SK-N-SH (cell line): ENCODE measurements at regions not wholly inside any gene's neighbourhood (a gene's known extent, or its start where the extent isn't known, plus 50 kb on each side); places are given as distances from the start of the nearest gene placed in this dataset.

Experiments
- CTCF ChIA-PET: fragments of 300-600, 350-600 bp; formaldehyde crosslinking; extraction: SDS; loops from one replicate; lab custom pipeline; 2021; lab: Yijun Ruan, JAX
- POLR2A ChIA-PET: fragments of 350-600 bp; sonication (Branson Sonifier 250); formaldehyde crosslinking; extraction: SDS; loops from one replicate; lab custom pipeline; 2020; ENCODE audit warnings: antibody characterized with exemption, inconsistent platforms; lab: Yijun Ruan, JAX
- DNase-seq: peaks from one replicate; pipeline ENCODE4 v3.0.0; 2012
- H2AFZ ChIP-seq: fragments of 200-600 bp; sonication (generic); 2 replicates; pipeline ENCODE4 v1.8.1; 2016; ENCODE audit warnings: antibody characterized with exemption, mild to moderate bottlenecking, low read depth
- H3F3A ChIP-seq: fragments of 200-600 bp; sonication (generic); replicated peaks from 2 replicates; pipeline ENCODE3; 2016; ENCODE audit warnings: antibody characterized with exemption, mild to moderate bottlenecking; ENCODE audit not compliant: insufficient read depth
- H3K27ac ChIP-seq, 2 experiments: fragments of 200-500 bp in 1 of 2; fragments of 200-600 bp in 1 of 2; sonication (Bioruptor generic) in 1 of 2; sonication (generic), shearing (Covaris generic) in 1 of 2; 2 replicates each; pipeline versions ENCODE4 v1.5.1 to v1.6.1; 2014 to 2016; ENCODE audit warnings: low read depth in 2 of 2, inconsistent platforms in 1 of 2, low read length in 1 of 2, mild to moderate bottlenecking in 1 of 2, mixed read lengths in 1 of 2
- H3K27me3 ChIP-seq: fragments of 200-600 bp; sonication (generic), shearing (Covaris generic); 2 replicates; pipeline ENCODE4 v1.6.1; 2016; ENCODE audit warnings: mixed run types; ENCODE audit not compliant: insufficient read depth
- H3K36me3 ChIP-seq, 2 experiments: fragments of 200-500 bp in 1 of 2; fragments of 200-600 bp in 1 of 2; sonication (Bioruptor generic) in 1 of 2; sonication (generic) in 1 of 2; replicated peaks in 1 of 2; 2 replicates each; pipeline versions ENCODE3 to v1.5.1; 2014 to 2016; ENCODE audit warnings: low read length in 1 of 2, mild to moderate bottlenecking in 1 of 2; ENCODE audit not compliant: insufficient read depth in 2 of 2, control insufficient read depth in 1 of 2
- H3K4me1 ChIP-seq, 2 experiments: fragments of 200-500 bp in 1 of 2; fragments of 200-600 bp in 1 of 2; sonication (Bioruptor generic) in 1 of 2; sonication (generic), shearing (Covaris generic) in 1 of 2; 2 replicates each; pipeline versions ENCODE4 v1.5.1 to v1.6.1; 2014 to 2016; ENCODE audit warnings: low read depth in 1 of 2, low read length in 1 of 2, mixed run types in 1 of 2; ENCODE audit not compliant: insufficient read depth in 2 of 2, control insufficient read depth in 1 of 2
- H3K4me2 ChIP-seq: fragments of 200-600 bp; sonication (generic), shearing (Covaris generic); 2 replicates; pipeline ENCODE4 v1.6.1; 2017; ENCODE audit warnings: mixed run types
- H3K4me3 ChIP-seq, 2 experiments: fragments of 200-500 bp in 1 of 2; fragments of 200-600 bp in 1 of 2; sonication (Bioruptor generic) in 1 of 2; sonication (generic), shearing (Covaris generic) in 1 of 2; 2 replicates each; pipeline versions ENCODE4 v1.5.1 to v1.8.1; 2014 to 2016; ENCODE audit warnings: low read depth in 2 of 2, inconsistent platforms in 1 of 2, low read length in 1 of 2, mild to moderate bottlenecking in 1 of 2, mixed read lengths in 1 of 2, moderate library complexity in 1 of 2
- H3K79me2 ChIP-seq: fragments of 200-600 bp; sonication (generic); 2 replicates; pipeline ENCODE4 v1.8.1; 2017; ENCODE audit warnings: mild to moderate bottlenecking; ENCODE audit not compliant: insufficient read depth
- H3K9ac ChIP-seq: fragments of 200-600 bp; sonication (generic); 2 replicates; pipeline ENCODE4 v1.6.1; 2017; ENCODE audit warnings: mixed run types
- H3K9me2 ChIP-seq: fragments of 200-600 bp; sonication (generic); 2 replicates; pipeline ENCODE4 v1.6.1; 2017; ENCODE audit warnings: mixed run types
- H3K9me3 ChIP-seq: fragments of 200-600 bp; sonication (generic); 2 replicates; pipeline ENCODE4 v1.6.1; 2017; ENCODE audit warnings: mixed run types, mild to moderate bottlenecking, moderate library complexity
- H4K20me1 ChIP-seq: fragments of 200-600 bp; sonication (generic); 2 replicates; pipeline ENCODE4 v1.6.1; 2017; ENCODE audit warnings: mild to moderate bottlenecking, mixed run types; ENCODE audit not compliant: insufficient read depth
- ELF1 ChIP-seq: IDR thresholded peaks from 2 replicates; pipeline ENCODE4 v1.4.0; 2012
- EZH2phosphoT487 ChIP-seq: fragments of 200-600 bp; sonication (generic); IDR thresholded peaks from 2 replicates; pipeline ENCODE4 v1.6.1; 2017; ENCODE audit warnings: low read depth, mixed run types, mild to moderate bottlenecking, antibody characterized with exemption, moderate library complexity, borderline replicate concordance
- FOXJ3 ChIP-seq: sonication (generic); formaldehyde crosslinking; IDR thresholded peaks from 2 replicates; pipeline ENCODE4 v1.5.1; 2020; ENCODE audit warnings: mild to moderate bottlenecking, missing genetic modification reagents
- GABPA ChIP-seq: IDR thresholded peaks from 2 replicates; pipeline ENCODE4 v1.4.0; 2012; ENCODE audit warnings: low read depth, mild to moderate bottlenecking
- NRF1 ChIP-seq: IDR thresholded peaks from 2 replicates; pipeline ENCODE4 v1.6.1; 2012; ENCODE audit warnings: low read depth, mild to moderate bottlenecking, low read length
- RCOR1 ChIP-seq: fragments of 150-350 bp; IDR thresholded peaks from 2 replicates; pipeline ENCODE4 v1.6.1; 2017; ENCODE audit warnings: antibody characterized with exemption, low read length
- RFX5 ChIP-seq: IDR thresholded peaks from 2 replicates; pipeline ENCODE4 v1.6.1; 2012; ENCODE audit warnings: mild to moderate bottlenecking, improper control_type of control experiment, low read length
- RXRA ChIP-seq: IDR thresholded peaks from 2 replicates; pipeline ENCODE4 v1.4.0; 2012; ENCODE audit warnings: low read depth, mild to moderate bottlenecking, borderline replicate concordance
- SMC3 ChIP-seq: IDR thresholded peaks from 2 replicates; pipeline ENCODE4 v1.6.1; 2012; ENCODE audit warnings: low read depth, low read length, improper control_type of control experiment
- TAF1 ChIP-seq: IDR thresholded peaks from 2 replicates; pipeline ENCODE4 v1.6.1; 2012; ENCODE audit warnings: low read depth, mild to moderate bottlenecking, low read length, moderate library complexity, borderline replicate concordance
- TCF12 ChIP-seq: IDR thresholded peaks from 2 replicates; pipeline ENCODE4 v1.4.0; 2012
- TEAD4 ChIP-seq: IDR thresholded peaks from 2 replicates; pipeline ENCODE4 v1.4.0; 2012; ENCODE audit warnings: mild to moderate bottlenecking, borderline replicate concordance; ENCODE audit not compliant: insufficient read depth
- YY1 ChIP-seq: IDR thresholded peaks from 2 replicates; pipeline ENCODE4 v1.4.0; 2012; ENCODE audit warnings: low read depth, mild to moderate bottlenecking
- WGBS: methylation state at CpG from one replicate; pipeline ENCODE4 v1.1.6; 2017; ENCODE audit warnings: low lambda C conversion rate; 5-methylcytosine and 5-hydroxymethylcytosine counted together
- TF ChIP-seq, protein P1 (sequence below): fragments of 150-350 bp; IDR thresholded peaks from 2 replicates; pipeline ENCODE4 v1.6.1; 2017; ENCODE audit warnings: antibody characterized with exemption, low read length, low read depth, borderline replicate concordance
- TF ChIP-seq, protein P2 (sequence below): IDR thresholded peaks from 2 replicates; pipeline ENCODE4; 2012
- TF ChIP-seq, protein P3 (sequence below): IDR thresholded peaks from 2 replicates; pipeline ENCODE4 v1.4.0; 2012; ENCODE audit warnings: low read depth, borderline replicate concordance
- TF ChIP-seq, protein P4 (sequence below): IDR thresholded peaks from 2 replicates; pipeline ENCODE4 v1.6.1; 2012; ENCODE audit warnings: mild to moderate bottlenecking, low read depth, low read length, moderate library complexity
- TF ChIP-seq, protein P5 (sequence below): fragments of 200-600 bp; sonication (generic); IDR thresholded peaks from 2 replicates; pipeline ENCODE4 v1.6.1; 2017; ENCODE audit warnings: antibody characterized with exemption, mild to moderate bottlenecking, moderate library complexity
- TF ChIP-seq, protein P6 (sequence below): IDR thresholded peaks from 2 replicates; pipeline ENCODE4 v1.4.0; 2012; ENCODE audit warnings: low read depth

DNA sequence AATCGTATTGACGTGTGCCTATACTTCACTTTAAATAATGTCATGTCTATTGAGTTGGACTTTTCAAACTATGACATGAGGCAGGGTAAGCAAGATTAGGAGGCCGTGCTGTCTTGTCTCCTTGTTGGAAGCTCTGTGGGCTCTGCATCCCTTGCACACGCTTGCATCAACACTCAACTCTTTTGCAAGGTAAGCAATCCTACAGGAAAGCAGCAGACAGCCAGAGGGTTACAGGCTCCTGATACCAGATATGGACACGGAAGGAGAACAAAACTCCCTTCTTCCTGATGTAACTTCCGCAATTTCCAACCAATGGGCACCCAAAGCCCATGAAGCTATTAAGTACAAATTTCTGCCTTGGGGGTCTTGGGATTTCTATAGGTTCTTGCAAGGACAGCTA, 1520.7 kb upstream of the B3GALT2 start:
- DNase-seq = no peak
- Histone ChIP-seq H3K4me1 (no peaks in the 10 kb centered on the region; a peak in 1 of 4 replicates), H3K9me3 (no peaks in the 10 kb centered on the region), H3K79me2 (no peaks in the 10 kb centered on the region), H3K36me3 (no peaks in the 10 kb centered on the region), H4K20me1 (no peaks in the 10 kb centered on the region), H3K9ac (no peak overlapping the region), H3K4me3 (no peak overlapping the region), H3F3A (no peaks in the 10 kb centered on the region), H3K9me2 (no peaks in the 10 kb centered on the region), H2AFZ (no peak overlapping the region), H3K27me3 (no peaks in the 10 kb centered on the region), H3K27ac (no peak overlapping the region), H3K4me2 (no peak overlapping the region)
- no peak for TF ChIP-seq EZH2phosphoT487
- TF ChIP-seq RXRA = no peak
- TF ChIP-seq ELF1 = no peak
- no peak for TF ChIP-seq TEAD4
- no peak for TF ChIP-seq RFX5
- no peak for TF ChIP-seq TCF12
- TF ChIP-seq, protein P1, sequence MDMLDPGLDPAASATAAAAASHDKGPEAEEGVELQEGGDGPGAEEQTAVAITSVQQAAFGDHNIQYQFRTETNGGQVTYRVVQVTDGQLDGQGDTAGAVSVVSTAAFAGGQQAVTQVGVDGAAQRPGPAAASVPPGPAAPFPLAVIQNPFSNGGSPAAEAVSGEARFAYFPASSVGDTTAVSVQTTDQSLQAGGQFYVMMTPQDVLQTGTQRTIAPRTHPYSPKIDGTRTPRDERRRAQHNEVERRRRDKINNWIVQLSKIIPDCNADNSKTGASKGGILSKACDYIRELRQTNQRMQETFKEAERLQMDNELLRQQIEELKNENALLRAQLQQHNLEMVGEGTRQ = no peak
- TF ChIP-seq, protein P2, sequence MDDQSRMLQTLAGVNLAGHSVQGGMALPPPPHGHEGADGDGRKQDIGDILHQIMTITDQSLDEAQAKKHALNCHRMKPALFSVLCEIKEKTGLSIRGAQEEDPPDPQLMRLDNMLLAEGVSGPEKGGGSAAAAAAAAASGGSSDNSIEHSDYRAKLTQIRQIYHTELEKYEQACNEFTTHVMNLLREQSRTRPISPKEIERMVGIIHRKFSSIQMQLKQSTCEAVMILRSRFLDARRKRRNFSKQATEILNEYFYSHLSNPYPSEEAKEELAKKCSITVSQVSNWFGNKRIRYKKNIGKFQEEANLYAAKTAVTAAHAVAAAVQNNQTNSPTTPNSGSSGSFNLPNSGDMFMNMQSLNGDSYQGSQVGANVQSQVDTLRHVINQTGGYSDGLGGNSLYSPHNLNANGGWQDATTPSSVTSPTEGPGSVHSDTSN = no peak
- no peak for TF ChIP-seq YY1
- TF ChIP-seq, protein P3, sequence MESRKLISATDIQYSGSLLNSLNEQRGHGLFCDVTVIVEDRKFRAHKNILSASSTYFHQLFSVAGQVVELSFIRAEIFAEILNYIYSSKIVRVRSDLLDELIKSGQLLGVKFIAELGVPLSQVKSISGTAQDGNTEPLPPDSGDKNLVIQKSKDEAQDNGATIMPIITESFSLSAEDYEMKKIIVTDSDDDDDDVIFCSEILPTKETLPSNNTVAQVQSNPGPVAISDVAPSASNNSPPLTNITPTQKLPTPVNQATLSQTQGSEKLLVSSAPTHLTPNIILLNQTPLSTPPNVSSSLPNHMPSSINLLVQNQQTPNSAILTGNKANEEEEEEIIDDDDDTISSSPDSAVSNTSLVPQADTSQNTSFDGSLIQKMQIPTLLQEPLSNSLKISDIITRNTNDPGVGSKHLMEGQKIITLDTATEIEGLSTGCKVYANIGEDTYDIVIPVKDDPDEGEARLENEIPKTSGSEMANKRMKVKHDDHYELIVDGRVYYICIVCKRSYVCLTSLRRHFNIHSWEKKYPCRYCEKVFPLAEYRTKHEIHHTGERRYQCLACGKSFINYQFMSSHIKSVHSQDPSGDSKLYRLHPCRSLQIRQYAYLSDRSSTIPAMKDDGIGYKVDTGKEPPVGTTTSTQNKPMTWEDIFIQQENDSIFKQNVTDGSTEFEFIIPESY = no peak
- no peak for TF ChIP-seq NRF1
- TF ChIP-seq RCOR1 = no peak
- TF ChIP-seq, protein P4, sequence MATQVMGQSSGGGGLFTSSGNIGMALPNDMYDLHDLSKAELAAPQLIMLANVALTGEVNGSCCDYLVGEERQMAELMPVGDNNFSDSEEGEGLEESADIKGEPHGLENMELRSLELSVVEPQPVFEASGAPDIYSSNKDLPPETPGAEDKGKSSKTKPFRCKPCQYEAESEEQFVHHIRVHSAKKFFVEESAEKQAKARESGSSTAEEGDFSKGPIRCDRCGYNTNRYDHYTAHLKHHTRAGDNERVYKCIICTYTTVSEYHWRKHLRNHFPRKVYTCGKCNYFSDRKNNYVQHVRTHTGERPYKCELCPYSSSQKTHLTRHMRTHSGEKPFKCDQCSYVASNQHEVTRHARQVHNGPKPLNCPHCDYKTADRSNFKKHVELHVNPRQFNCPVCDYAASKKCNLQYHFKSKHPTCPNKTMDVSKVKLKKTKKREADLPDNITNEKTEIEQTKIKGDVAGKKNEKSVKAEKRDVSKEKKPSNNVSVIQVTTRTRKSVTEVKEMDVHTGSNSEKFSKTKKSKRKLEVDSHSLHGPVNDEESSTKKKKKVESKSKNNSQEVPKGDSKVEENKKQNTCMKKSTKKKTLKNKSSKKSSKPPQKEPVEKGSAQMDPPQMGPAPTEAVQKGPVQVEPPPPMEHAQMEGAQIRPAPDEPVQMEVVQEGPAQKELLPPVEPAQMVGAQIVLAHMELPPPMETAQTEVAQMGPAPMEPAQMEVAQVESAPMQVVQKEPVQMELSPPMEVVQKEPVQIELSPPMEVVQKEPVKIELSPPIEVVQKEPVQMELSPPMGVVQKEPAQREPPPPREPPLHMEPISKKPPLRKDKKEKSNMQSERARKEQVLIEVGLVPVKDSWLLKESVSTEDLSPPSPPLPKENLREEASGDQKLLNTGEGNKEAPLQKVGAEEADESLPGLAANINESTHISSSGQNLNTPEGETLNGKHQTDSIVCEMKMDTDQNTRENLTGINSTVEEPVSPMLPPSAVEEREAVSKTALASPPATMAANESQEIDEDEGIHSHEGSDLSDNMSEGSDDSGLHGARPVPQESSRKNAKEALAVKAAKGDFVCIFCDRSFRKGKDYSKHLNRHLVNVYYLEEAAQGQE = no peak
- TF ChIP-seq GABPA = no peak
- TF ChIP-seq SMC3 = no peak
- TF ChIP-seq, protein P5, sequence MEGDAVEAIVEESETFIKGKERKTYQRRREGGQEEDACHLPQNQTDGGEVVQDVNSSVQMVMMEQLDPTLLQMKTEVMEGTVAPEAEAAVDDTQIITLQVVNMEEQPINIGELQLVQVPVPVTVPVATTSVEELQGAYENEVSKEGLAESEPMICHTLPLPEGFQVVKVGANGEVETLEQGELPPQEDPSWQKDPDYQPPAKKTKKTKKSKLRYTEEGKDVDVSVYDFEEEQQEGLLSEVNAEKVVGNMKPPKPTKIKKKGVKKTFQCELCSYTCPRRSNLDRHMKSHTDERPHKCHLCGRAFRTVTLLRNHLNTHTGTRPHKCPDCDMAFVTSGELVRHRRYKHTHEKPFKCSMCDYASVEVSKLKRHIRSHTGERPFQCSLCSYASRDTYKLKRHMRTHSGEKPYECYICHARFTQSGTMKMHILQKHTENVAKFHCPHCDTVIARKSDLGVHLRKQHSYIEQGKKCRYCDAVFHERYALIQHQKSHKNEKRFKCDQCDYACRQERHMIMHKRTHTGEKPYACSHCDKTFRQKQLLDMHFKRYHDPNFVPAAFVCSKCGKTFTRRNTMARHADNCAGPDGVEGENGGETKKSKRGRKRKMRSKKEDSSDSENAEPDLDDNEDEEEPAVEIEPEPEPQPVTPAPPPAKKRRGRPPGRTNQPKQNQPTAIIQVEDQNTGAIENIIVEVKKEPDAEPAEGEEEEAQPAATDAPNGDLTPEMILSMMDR = no peak
- TF ChIP-seq, protein P6, sequence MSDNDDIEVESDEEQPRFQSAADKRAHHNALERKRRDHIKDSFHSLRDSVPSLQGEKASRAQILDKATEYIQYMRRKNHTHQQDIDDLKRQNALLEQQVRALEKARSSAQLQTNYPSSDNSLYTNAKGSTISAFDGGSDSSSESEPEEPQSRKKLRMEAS = no peak
- TF ChIP-seq TAF1 = no peak
- TF ChIP-seq FOXJ3 = no peak
- POLR2A ChIA-PET = no interaction called here
- 27% methylated on average over 6 of the region's 6 CpGs for WGBS
- CTCF ChIA-PET = no interaction called here
